ENCODE measurements at regions not wholly inside any gene's neighbourhood (a gene's known extent, or its start where the extent isn't known, plus 50 kb on each side); places are given as distances from the start of the nearest gene placed in this dataset.

GRCh38 chr6:141290941-141291721, 841.6 kb upstream of the GJE1 start:
- no peak overlapping the region for H3K4me3 ChIP-seq
- TF ChIP-seq POLR2A (IDR thresholded peaks at IDR 0.05) (no peak), POLR2AphosphoS5 (IDR thresholded peaks at IDR 0.05) (no peak), EP300 (IDR thresholded peaks at IDR 0.05) (no peak), CTCF (IDR thresholded peaks at IDR 0.05) (no peak)
- 84% methylated on average over 3 of the region's 3 CpGs for WGBS
- no peak for DNase-seq (ENCODE audit: low spot score in 2 of 2)
- no peaks in the 10 kb centered on the region for H3K36me3 ChIP-seq
- H3K27ac ChIP-seq = no peak overlapping the region
- no peaks in the 10 kb centered on the region for H3K27me3 ChIP-seq
- H3K9me3 ChIP-seq = no peaks in the 10 kb centered on the region
- H3K4me1 ChIP-seq = no peaks in the 10 kb centered on the region

GRCh38 chr6:141288947-141289346, 843.8 kb upstream of the GJE1 start:
- WGBS = 87% methylated on average over 5 of the region's 5 CpGs
- H3K4me1 ChIP-seq = no peaks in the 10 kb centered on the region
- no peak for DNase-seq (ENCODE audit: low spot score in 2 of 2)
- no peak for TF ChIP-seq CTCF (IDR thresholded peaks at IDR 0.05)
- TF ChIP-seq EP300 (IDR thresholded peaks at IDR 0.05) = no peak
- TF ChIP-seq POLR2A (IDR thresholded peaks at IDR 0.05) = no peak
- TF ChIP-seq POLR2AphosphoS5 (IDR thresholded peaks at IDR 0.05) = no peak
- H3K4me3 ChIP-seq = no peak overlapping the region
- no peaks in the 10 kb centered on the region for H3K9me3 ChIP-seq
- H3K36me3 ChIP-seq = no peaks in the 10 kb centered on the region
- H3K27me3 ChIP-seq = no peaks in the 10 kb centered on the region
- H3K27ac ChIP-seq = no peak overlapping the region

- Histone ChIP-seq H3K27ac (no peak overlapping the region), H3K4me1 (no peaks in the 10 kb centered on the region), H3K4me3 (no peak overlapping the region), H3K36me3 (no peaks in the 10 kb centered on the region), H3K27me3 (no peaks in the 10 kb centered on the region), H3K9me3 (no peaks in the 10 kb centered on the region)
- DNase-seq (ENCODE audit: low spot score in 2 of 2) = no peak
- no peak for TF ChIP-seq POLR2AphosphoS5 (IDR thresholded peaks at IDR 0.05)
- WGBS = 91% methylated on average over 1 of the region's 1 CpG
Measured at GRCh38 chr6:141282263-141282662, 850.5 kb upstream of the GJE1 start.

GRCh38 chr6:141269684-141270083, 863.0 kb upstream of the GJE1 start:
- no peaks in the 10 kb centered on the region for H3K4me1 ChIP-seq
- no peaks in the 10 kb centered on the region for H3K9me3 ChIP-seq
- no peaks in the 10 kb centered on the region for H3K36me3 ChIP-seq
- no peak for DNase-seq (ENCODE audit: low spot score in 2 of 2)
- no peaks in the 10 kb centered on the region for H3K27me3 ChIP-seq
- H3K4me3 ChIP-seq = no peak overlapping the region
- no peak overlapping the region for H3K27ac ChIP-seq
- TF ChIP-seq EP300 (IDR thresholded peaks at IDR 0.05) = no peak
- no peak for TF ChIP-seq POLR2AphosphoS5 (IDR thresholded peaks at IDR 0.05)
- no peak for TF ChIP-seq CTCF (IDR thresholded peaks at IDR 0.05)
- no peak for TF ChIP-seq POLR2A (IDR thresholded peaks at IDR 0.05)

- Histone ChIP-seq H3K9me3 (no peaks in the 10 kb centered on the region), H3K4me3 (no peak overlapping the region), H3K27ac (no peak overlapping the region), H3K4me1 (no peaks in the 10 kb centered on the region), H3K36me3 (no peaks in the 10 kb centered on the region), H3K27me3 (no peaks in the 10 kb centered on the region)
- no peak for DNase-seq (ENCODE audit: low spot score in 2 of 2)
- 83% methylated on average over 6 of the region's 6 CpGs for WGBS
- TF ChIP-seq EP300 (IDR thresholded peaks at IDR 0.05) (no peak), POLR2AphosphoS5 (IDR thresholded peaks at IDR 0.05) (no peak), CTCF (IDR thresholded peaks at IDR 0.05) (no peak), POLR2A (IDR thresholded peaks at IDR 0.05) (no peak)
Measured at GRCh38 chr6:141267420-141267819, 865.3 kb upstream of the GJE1 start.
